Spleen (tissue), 11 donors: ENCODE measurements at regions not wholly inside any gene's neighbourhood (a gene's known extent, or its start where the extent isn't known, plus 50 kb on each side); places are given as distances from the start of the nearest gene placed in this dataset.

Source experiments
- DNase-seq: peaks from one replicate; pipeline ENCODE4 v3.0.0-alpha.2; 2020
- H3K27ac ChIP-seq, 8 donors: fragments of 200-600 bp; sonication (generic) in 7 of 8; 1 replicate in 4 of 8; 2 replicates in 4 of 8; pipeline versions ENCODE4 v1.5.0 to v1.8.0; 2016 to 2021; ENCODE audit warnings: inconsistent platforms in 4 of 8, mild to moderate bottlenecking in 4 of 8, moderate library complexity in 1 of 8
- H3K27me3 ChIP-seq, 7 donors: fragments of 200-600 bp; sonication (generic) in 6 of 7; replicated peaks in 1 of 7; 1 replicate in 4 of 7; 2 replicates in 3 of 7; pipeline versions ENCODE4 v1.5.0 to v1.8.0; 2016 to 2021; ENCODE audit warnings: inconsistent platforms in 3 of 7, mild to moderate bottlenecking in 1 of 7
- H3K36me3 ChIP-seq, 6 donors: fragments of 200-600 bp; sonication (generic) in 5 of 6; 1 replicate in 4 of 6; 2 replicates in 2 of 6; pipeline versions ENCODE4 v1.5.0 to v1.8.0; 2016 to 2021; ENCODE audit warnings: inconsistent platforms in 2 of 6
- H3K4me1 ChIP-seq, 6 donors: fragments of 200-600 bp; sonication (generic) in 5 of 6; 1 replicate in 3 of 6; 2 replicates in 3 of 6; pipeline versions ENCODE4 v1.5.0 to v1.8.0; 2016 to 2021; ENCODE audit warnings: inconsistent platforms in 3 of 6
- H3K4me3 ChIP-seq, 8 donors: fragments of 200-600 bp; sonication (generic) in 7 of 8; 1 replicate in 4 of 8; 2 replicates in 4 of 8; pipeline versions ENCODE4 v1.5.0 to v1.8.0; 2016 to 2021; ENCODE audit warnings: inconsistent platforms in 4 of 8, mild to moderate bottlenecking in 4 of 8, moderate library complexity in 2 of 8
- H3K9me3 ChIP-seq, 8 donors: fragments of 200-600 bp; sonication (generic) in 7 of 8; 1 replicate in 4 of 8; 2 replicates in 4 of 8; pipeline versions ENCODE4 v1.5.0 to v1.8.0; 2016 to 2021; ENCODE audit warnings: inconsistent platforms in 4 of 8
- POLR2A ChIP-seq, 3 donors: fragments of 450-650 bp; IDR thresholded peaks; one replicate each; pipeline ENCODE4 v1.5.1; 2017; ENCODE audit warnings: antibody characterized with exemption in 3 of 3, mild to moderate bottlenecking in 1 of 3
- POLR2AphosphoS5 ChIP-seq, 3 donors: sonication (generic); formaldehyde crosslinking; IDR thresholded peaks; one replicate each; pipeline ENCODE4 v1.5.1; 2017; ENCODE audit warnings: antibody characterized with exemption in 3 of 3
- WGBS, 5 donors: extraction: QIAGEN DNeasy Blood & Tissue Kit in 3 of 5; methylation state at CpG; one replicate each; pipeline versions ENCODE4 v1.1.5 to v1.1.7; 2013 to 2018; 5-methylcytosine and 5-hydroxymethylcytosine counted together
- intact Hi-C: fragments of 100-400 bp; cut with DNase I; formaldehyde crosslinking; loops from one replicate; pipeline ENCODE4 v1.15.0; 2023; ENCODE audit warnings: low total_unique reads
- TF ChIP-seq, protein P1 (sequence below), 11 experiments: fragments of 200-600 bp in 7 of 11; fragments of 450-650 bp in 4 of 11; sonication (generic) in 4 of 11; IDR thresholded peaks in 8 of 11; conservative IDR thresholded peaks in 3 of 11; 1 replicate in 7 of 11; 2 replicates in 4 of 11; pipeline versions ENCODE4 v1.4.0 to v1.8.0; 2016 to 2021; ENCODE audit warnings: antibody characterized with exemption in 11 of 11, inconsistent platforms in 4 of 11, mild to moderate bottlenecking in 1 of 11
- donor health status: healthy with polysubstance abuse.
- donor health status: DM: no; HTN: no; CAD: no; lungs with moderate emphysema.
- donor health status: DM: no; HTN: no; CAD: no.
- donor health status: Bipolar disorder and iron deficiency.
- donor health status: healthy.
- donor health status: DM: no; HTN: no; CAD: no.
- donor health status: DM: yes; HTN: yes; CAD: no.

DNA sequence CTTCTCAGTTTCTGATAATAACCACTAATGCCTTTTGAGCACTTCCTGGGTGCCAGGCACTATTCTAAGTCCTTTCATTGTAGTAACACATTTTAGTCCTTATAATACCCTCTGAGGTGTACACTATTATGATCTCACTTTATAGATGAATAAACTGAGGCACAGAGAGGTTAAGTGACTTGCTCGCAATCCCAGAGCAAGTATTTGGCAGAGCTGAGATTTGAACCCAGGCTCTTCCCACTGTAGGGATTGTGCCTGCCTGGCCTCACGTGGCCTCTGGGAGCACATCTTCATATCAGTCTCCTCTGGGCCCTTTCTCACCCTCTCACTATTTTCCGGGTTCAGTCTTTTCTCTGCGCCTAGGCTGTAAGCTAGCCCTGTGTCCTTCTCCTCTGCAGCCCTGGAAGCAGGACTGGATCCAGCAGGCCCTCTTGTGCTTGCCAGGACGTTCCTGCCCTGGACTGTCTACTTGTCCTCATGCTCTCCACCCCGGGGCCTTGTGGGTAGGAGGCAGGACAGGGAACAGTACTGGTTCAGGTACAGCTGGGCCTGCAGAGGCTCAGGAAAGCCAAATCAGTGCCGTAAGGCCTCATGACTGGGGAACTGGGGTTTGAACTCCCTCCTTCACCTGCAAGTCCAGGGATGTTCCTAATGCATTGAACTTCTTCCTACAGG, 139.6 kb downstream of the VEGFA start:
- H3K4me3 ChIP-seq, result no peak overlapping the region
- WGBS, 5 donors, result 73 to 94% (median 85%) methylated on average over 7 of the region's 7 CpGs
- intact Hi-C loops, result no loop called here
- TF ChIP-seq POLR2AphosphoS5 (IDR thresholded peaks at IDR 0.05) (no peak), POLR2A (IDR thresholded peaks at IDR 0.05) (no peak)
- TF ChIP-seq, protein P1, sequence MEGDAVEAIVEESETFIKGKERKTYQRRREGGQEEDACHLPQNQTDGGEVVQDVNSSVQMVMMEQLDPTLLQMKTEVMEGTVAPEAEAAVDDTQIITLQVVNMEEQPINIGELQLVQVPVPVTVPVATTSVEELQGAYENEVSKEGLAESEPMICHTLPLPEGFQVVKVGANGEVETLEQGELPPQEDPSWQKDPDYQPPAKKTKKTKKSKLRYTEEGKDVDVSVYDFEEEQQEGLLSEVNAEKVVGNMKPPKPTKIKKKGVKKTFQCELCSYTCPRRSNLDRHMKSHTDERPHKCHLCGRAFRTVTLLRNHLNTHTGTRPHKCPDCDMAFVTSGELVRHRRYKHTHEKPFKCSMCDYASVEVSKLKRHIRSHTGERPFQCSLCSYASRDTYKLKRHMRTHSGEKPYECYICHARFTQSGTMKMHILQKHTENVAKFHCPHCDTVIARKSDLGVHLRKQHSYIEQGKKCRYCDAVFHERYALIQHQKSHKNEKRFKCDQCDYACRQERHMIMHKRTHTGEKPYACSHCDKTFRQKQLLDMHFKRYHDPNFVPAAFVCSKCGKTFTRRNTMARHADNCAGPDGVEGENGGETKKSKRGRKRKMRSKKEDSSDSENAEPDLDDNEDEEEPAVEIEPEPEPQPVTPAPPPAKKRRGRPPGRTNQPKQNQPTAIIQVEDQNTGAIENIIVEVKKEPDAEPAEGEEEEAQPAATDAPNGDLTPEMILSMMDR (IDR thresholded peaks at IDR 0.05 in 8 of 11, conservative IDR thresholded peaks at IDR 0.05 in 3 of 11), result no peak
- H3K27ac ChIP-seq, result no peak overlapping the region
- no peaks in the 10 kb centered on the region for H3K4me1 ChIP-seq
- peaks cover 0 to 5% (median 0%) of the 10 kb centered on the region in 7 donors for H3K27me3 ChIP-seq
- H3K9me3 ChIP-seq, result no peaks in the 10 kb centered on the region
- H3K36me3 ChIP-seq, result no peaks in the 10 kb centered on the region
- no peak for DNase-seq

- Histone ChIP-seq H3K4me3 (no peak overlapping the region), H3K36me3 (no peaks in the 10 kb centered on the region)
- DNase-seq, result no peak
These were observed 137.9 kb downstream of the VEGFA start for GRCh38 chr6:43907789-43908472.

GRCh38 chr6:43907312-43907711, 137.3 kb downstream of the VEGFA start:
- Histone ChIP-seq H3K4me1 (no peaks in the 10 kb centered on the region), H3K4me3 (no peak overlapping the region), H3K9me3 (no peaks in the 10 kb centered on the region), H3K27ac (no peak overlapping the region), H3K27me3 (peaks cover 0 to 5% (median 0%) of the 10 kb centered on the region in 7 donors), H3K36me3 (no peaks in the 10 kb centered on the region)
- no peak for TF ChIP-seq POLR2AphosphoS5 (IDR thresholded peaks at IDR 0.05)
- no peak for TF ChIP-seq POLR2A (IDR thresholded peaks at IDR 0.05)
- TF ChIP-seq, protein P1 (IDR thresholded peaks at IDR 0.05 in 8 of 11, conservative IDR thresholded peaks at IDR 0.05 in 3 of 11), result no peak
- 84 to 97% (median 93%) methylated on average over 2 of the region's 2 CpGs for WGBS, 5 donors
- intact Hi-C loops, result no loop called here
- no peak for DNase-seq

More at GRCh38 chr6:43907789-43908472, 137.9 kb downstream of the VEGFA start:
- no peaks in the 10 kb centered on the region for H3K4me1 ChIP-seq
- no peaks in the 10 kb centered on the region for H3K9me3 ChIP-seq
- TF ChIP-seq, protein P1 (IDR thresholded peaks at IDR 0.05 in 8 of 11, conservative IDR thresholded peaks at IDR 0.05 in 3 of 11), result no peak
- no peak for TF ChIP-seq POLR2AphosphoS5 (IDR thresholded peaks at IDR 0.05)
- no peak for TF ChIP-seq POLR2A (IDR thresholded peaks at IDR 0.05)
- H3K27me3 ChIP-seq, result peaks cover 0 to 5% (median 0%) of the 10 kb centered on the region in 7 donors
- intact Hi-C loops, result no loop called here
- H3K27ac ChIP-seq, result no peak overlapping the region
- WGBS, 5 donors, result 59 to 85% (median 77%) methylated on average over 4 of the region's 4 CpGs
